ENCODE measurements at regions not wholly inside any gene's neighbourhood (a gene's known extent, or its start where the extent isn't known, plus 50 kb on each side); places are given as distances from the start of the nearest gene placed in this dataset.

DNA sequence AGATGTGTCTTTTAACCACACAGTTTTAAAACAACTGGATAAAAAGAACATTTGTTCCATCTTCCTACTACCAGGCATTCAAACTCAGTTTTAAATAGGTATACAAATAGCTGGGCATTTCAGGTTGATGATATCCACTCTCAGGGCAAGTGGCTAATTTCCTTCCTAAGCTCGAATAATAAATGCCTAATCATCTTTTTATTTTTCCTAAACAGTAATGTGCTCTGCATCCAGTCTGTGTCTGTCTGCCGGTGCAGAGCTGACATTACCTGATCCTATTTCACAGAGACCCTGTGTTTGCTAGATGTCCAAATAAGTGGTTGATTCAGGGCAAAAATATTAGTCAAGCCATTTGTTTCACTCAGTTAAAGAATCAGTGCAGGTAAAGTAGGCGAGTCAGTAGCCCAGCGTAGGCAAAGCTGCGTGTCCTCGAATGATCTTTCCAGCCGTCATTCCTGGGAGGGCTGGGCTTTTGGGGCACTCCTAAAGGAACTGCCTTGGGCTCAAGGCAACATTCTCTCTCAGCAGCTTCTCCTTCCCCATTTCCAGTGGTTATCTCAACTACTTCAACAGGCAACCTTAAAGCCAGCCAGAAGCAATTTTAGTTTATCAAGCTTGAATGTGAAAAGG lies 74.2 kb upstream of the BMP2 start:
- no peaks in the 10 kb centered on the region for H3K9me2 ChIP-seq (ENCODE audit: insufficient read depth, low read length)
- TF ChIP-seq MXI1 (conservative IDR thresholded peaks at IDR 0.05; ENCODE audit: poor library complexity, severe bottlenecking): no peak
- no peak for TF ChIP-seq RAD21 (conservative IDR thresholded peaks at IDR 0.05)
- TF ChIP-seq REST (IDR thresholded peaks at IDR 0.05; ENCODE audit: borderline replicate concordance): no peak
- TF ChIP-seq EP300 (conservative IDR thresholded peaks at IDR 0.05; ENCODE audit: poor library complexity, severe bottlenecking): no peak
- TF ChIP-seq TAF1 (IDR thresholded peaks at IDR 0.05; ENCODE audit: low read depth): no peak
- no peak for TF ChIP-seq POLR2AphosphoS5 (IDR thresholded peaks at IDR 0.05)
- TF ChIP-seq SMC3 (conservative IDR thresholded peaks at IDR 0.05; ENCODE audit: poor library complexity): no peak
- no peak for TF ChIP-seq EZH2 (IDR thresholded peaks at IDR 0.05; ENCODE audit: borderline replicate concordance, insufficient read depth, low read length, poor library complexity, severe bottlenecking)
- TF ChIP-seq CTCF (IDR thresholded peaks at IDR 0.05; ENCODE audit: poor library complexity, severe bottlenecking): no peak
- no peak overlapping the region for H3K27ac ChIP-seq (ENCODE audit: low read length)
- H3K9ac ChIP-seq (ENCODE audit: low read length): no peak overlapping the region
- no peaks in the 10 kb centered on the region for H3K79me2 ChIP-seq (replicated peaks; ENCODE audit: insufficient read depth, low read length)
- no peaks in the 10 kb centered on the region for H3K27me3 ChIP-seq (ENCODE audit: insufficient read depth, low read depth, low read length)
- no peak overlapping the region for H2AFZ ChIP-seq (ENCODE audit: low read depth, low read length)
- H3K9me3 ChIP-seq (ENCODE audit: low read length): no peaks in the 10 kb centered on the region
- no peaks in the 10 kb centered on the region for H4K20me1 ChIP-seq (ENCODE audit: insufficient read depth)
- H3K4me3 ChIP-seq (ENCODE audit: low read length): no peak overlapping the region
- H3K36me3 ChIP-seq (ENCODE audit: insufficient read depth, low read length): no peaks in the 10 kb centered on the region
- no peaks in the 10 kb centered on the region for H3F3A ChIP-seq (ENCODE audit: insufficient read depth, low read length, poor library complexity, severe bottlenecking)
- no peak overlapping the region for H3K4me2 ChIP-seq (ENCODE audit: low read length)

DNA sequence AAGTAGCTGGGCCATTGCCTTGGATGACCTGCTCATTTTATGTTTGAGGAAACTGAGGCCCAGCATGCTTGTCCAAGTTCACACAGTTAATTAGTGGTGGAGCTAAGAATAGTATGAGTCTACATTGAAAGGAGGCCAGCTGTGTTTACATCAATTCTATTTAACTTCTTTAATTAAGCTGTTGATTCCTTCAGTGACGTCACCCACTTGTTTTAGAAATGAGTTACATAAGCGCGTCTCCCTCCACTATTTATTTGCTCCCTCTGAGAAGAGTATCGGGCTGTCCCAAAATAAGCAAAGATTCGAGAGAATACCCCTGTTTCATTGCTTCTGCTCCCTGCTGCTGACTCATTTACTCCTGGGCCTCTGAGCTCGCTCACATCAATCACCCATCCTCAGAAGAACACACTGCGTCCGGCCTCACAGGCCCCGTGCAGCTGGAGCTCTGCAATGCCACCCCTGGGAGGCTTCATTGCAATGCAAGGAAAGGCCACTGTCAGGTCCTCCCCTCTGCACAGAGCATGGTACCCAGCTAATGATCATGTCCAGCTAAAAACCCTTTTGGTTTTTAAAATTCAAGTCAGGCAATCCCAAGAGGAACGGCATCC lies 74.8 kb upstream of the BMP2 start:
- no peaks in the 10 kb centered on the region for H3K9me3 ChIP-seq (ENCODE audit: low read length)
- H3K36me3 ChIP-seq (ENCODE audit: insufficient read depth, low read length): no peaks in the 10 kb centered on the region
- TF ChIP-seq CTCF (IDR thresholded peaks at IDR 0.05; ENCODE audit: poor library complexity, severe bottlenecking): no peak
- TF ChIP-seq EP300 (conservative IDR thresholded peaks at IDR 0.05; ENCODE audit: poor library complexity, severe bottlenecking): no peak
- no peak for TF ChIP-seq REST (IDR thresholded peaks at IDR 0.05; ENCODE audit: borderline replicate concordance)
- no peak for TF ChIP-seq EZH2 (IDR thresholded peaks at IDR 0.05; ENCODE audit: borderline replicate concordance, insufficient read depth, low read length, poor library complexity, severe bottlenecking)
- no peak overlapping the region for H3K4me2 ChIP-seq (ENCODE audit: low read length)
- no peak overlapping the region for H3K9ac ChIP-seq (ENCODE audit: low read length)
- H3K4me3 ChIP-seq (ENCODE audit: low read length): no peak overlapping the region
- no peaks in the 10 kb centered on the region for H4K20me1 ChIP-seq (ENCODE audit: insufficient read depth)
- H3K9me2 ChIP-seq (ENCODE audit: insufficient read depth, low read length): no peaks in the 10 kb centered on the region
- H3K27me3 ChIP-seq (ENCODE audit: insufficient read depth, low read depth, low read length): no peaks in the 10 kb centered on the region
- H3K79me2 ChIP-seq (replicated peaks; ENCODE audit: insufficient read depth, low read length): no peaks in the 10 kb centered on the region
- no peak overlapping the region for H2AFZ ChIP-seq (ENCODE audit: low read depth, low read length)
- H3F3A ChIP-seq (ENCODE audit: insufficient read depth, low read length, poor library complexity, severe bottlenecking): no peaks in the 10 kb centered on the region
- no peak overlapping the region for H3K27ac ChIP-seq (ENCODE audit: low read length)
